OCI-LY1 (cell line): ENCODE measurements at regions not wholly inside any gene's neighbourhood (a gene's known extent, or its start where the extent isn't known, plus 50 kb on each side); places are given as distances from the start of the nearest gene placed in this dataset.

Source experiments
- EZH2 ChIP-seq: fragments of 200-600 bp; sonication (generic), shearing (Covaris generic); IDR thresholded peaks from 2 replicates; pipeline ENCODE4 v1.8.0; 2017; ENCODE audit warnings: borderline replicate concordance, mixed run types, mild to moderate bottlenecking, antibody characterized with exemption, low read length, moderate library complexity, mixed read lengths
- TF ChIP-seq, protein P1 (sequence below): fragments of 200-600 bp; sonication (generic), shearing (Covaris generic); IDR thresholded peaks from 2 replicates; pipeline ENCODE4 v1.5.1; 2017; ENCODE audit warnings: mild to moderate bottlenecking, antibody characterized with exemption, low read length, moderate library complexity, mixed read lengths

DNA sequence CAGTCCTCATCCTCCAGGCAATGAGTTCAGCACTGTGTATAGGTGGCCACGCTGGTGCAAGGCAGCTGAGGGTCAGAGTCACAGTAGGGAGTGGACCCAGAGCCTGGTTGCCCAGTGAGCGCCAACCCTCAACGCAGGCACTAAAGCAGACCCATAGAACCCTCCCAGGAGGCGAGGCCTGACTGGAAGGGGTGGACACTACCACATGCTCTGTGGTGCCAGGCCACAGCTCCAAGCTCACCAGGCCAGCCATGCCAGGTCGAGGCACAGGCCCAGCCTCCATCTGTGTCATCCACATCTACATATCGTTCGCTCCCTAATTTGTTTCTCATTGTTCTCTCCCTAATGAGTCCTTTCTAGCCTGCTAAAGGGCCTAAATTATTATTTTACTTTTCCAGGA lies 165.8 kb upstream of the GPR12 start:
- TF ChIP-seq, protein P1, sequence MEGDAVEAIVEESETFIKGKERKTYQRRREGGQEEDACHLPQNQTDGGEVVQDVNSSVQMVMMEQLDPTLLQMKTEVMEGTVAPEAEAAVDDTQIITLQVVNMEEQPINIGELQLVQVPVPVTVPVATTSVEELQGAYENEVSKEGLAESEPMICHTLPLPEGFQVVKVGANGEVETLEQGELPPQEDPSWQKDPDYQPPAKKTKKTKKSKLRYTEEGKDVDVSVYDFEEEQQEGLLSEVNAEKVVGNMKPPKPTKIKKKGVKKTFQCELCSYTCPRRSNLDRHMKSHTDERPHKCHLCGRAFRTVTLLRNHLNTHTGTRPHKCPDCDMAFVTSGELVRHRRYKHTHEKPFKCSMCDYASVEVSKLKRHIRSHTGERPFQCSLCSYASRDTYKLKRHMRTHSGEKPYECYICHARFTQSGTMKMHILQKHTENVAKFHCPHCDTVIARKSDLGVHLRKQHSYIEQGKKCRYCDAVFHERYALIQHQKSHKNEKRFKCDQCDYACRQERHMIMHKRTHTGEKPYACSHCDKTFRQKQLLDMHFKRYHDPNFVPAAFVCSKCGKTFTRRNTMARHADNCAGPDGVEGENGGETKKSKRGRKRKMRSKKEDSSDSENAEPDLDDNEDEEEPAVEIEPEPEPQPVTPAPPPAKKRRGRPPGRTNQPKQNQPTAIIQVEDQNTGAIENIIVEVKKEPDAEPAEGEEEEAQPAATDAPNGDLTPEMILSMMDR: no peak
- no peak for TF ChIP-seq EZH2
